GM13976 (cell line): ENCODE measurements at regions not wholly inside any gene's neighbourhood (a gene's known extent, or its start where the extent isn't known, plus 50 kb on each side); places are given as distances from the start of the nearest gene placed in this dataset.
"Not testable (repeated sequence)": the region's sequence is repeated elsewhere in the genome, so short reads cannot be mapped to it uniquely, and the experiment has no call there.

ENCODE experiments used
- DNase-seq: peaks from one replicate; pipeline ENCODE4 v3.0.0; 2012; ENCODE audit warnings: low spot score
- CTCF ChIP-seq: IDR thresholded peaks from 2 replicates; pipeline ENCODE4 v1.5.1; 2012; ENCODE audit warnings: borderline replicate concordance, mild to moderate bottlenecking; ENCODE audit not compliant: insufficient read depth; ENCODE audit errors: extremely low read depth, missing control alignments, control extremely low read depth
- in situ Hi-C: fragments of 300-500 bp; cut with MboI; formaldehyde crosslinking; loops from one replicate; pipeline ENCODE4 v1.12.0; 2022; ENCODE audit warnings: low sequenced_read_pairs, mixed read lengths, inconsistent platforms; ENCODE audit not compliant: unreplicated experiment

GRCh38 chr2:7438855-7439254 lies 521.6 kb downstream of the RNF144A start:
- in situ Hi-C loops = no loop called here

GRCh38 chr2:7440977-7441376 lies 523.8 kb downstream of the RNF144A start:
- no peak for DNase-seq
- TF ChIP-seq CTCF = no peak
- in situ Hi-C loops = no loop called here

More at GRCh38 chr2:7438855-7439254, 521.6 kb downstream of the RNF144A start:
- no peak for TF ChIP-seq CTCF
- no peak for DNase-seq

GRCh38 chr2:7441841-7442240 lies 524.6 kb downstream of the RNF144A start:
- in situ Hi-C loops, DNase-seq: not testable (repeated sequence)

GRCh38 chr2:7444626-7445025 lies 527.4 kb downstream of the RNF144A start:
- no peak for DNase-seq
- TF ChIP-seq CTCF = no peak
- in situ Hi-C loops = no loop called here

GRCh38 chr2:7448578-7449264 lies 531.5 kb downstream of the RNF144A start:
- in situ Hi-C loops = no loop called here
- no peak for DNase-seq
- no peak for TF ChIP-seq CTCF

GRCh38 chr2:7449298-7449697 lies 532.1 kb downstream of the RNF144A start:
- no peak for DNase-seq
- TF ChIP-seq CTCF = no peak
- in situ Hi-C loops = no loop called here

- no peak for DNase-seq
- in situ Hi-C loops = no loop called here
- TF ChIP-seq CTCF = no peak
Measured at GRCh38 chr2:7450188-7450832, 533.1 kb downstream of the RNF144A start.
